Activated T-helper 17 cell treated with anti-CD3 and anti-CD28 coated beads, Interleukin-2, amount 50 U/mL, for 72 hours (primary cell): ENCODE measurements at regions not wholly inside any gene's neighbourhood (a gene's known extent, or its start where the extent isn't known, plus 50 kb on each side); places are given as distances from the start of the nearest gene placed in this dataset.

Experiments
- ATAC-seq: fragments of 150-1000 bp; cut with Tn5 transposase; replicated peaks from 2 replicates; pipeline ENCODE4 v1.10.0; 2021; ENCODE audit warnings: mild to moderate bottlenecking, moderate library complexity
- H3K27ac Mint-ChIP-seq: one replicate; pipeline ENCODE4 v1.8.0; 2022; ENCODE audit warnings: mixed read lengths
- H3K27me3 Mint-ChIP-seq: one replicate; pipeline ENCODE4 v1.8.0; 2022; ENCODE audit warnings: mixed read lengths
- H3K36me3 Mint-ChIP-seq: one replicate; pipeline ENCODE4 v1.8.0; 2022; ENCODE audit warnings: low read depth, mild to moderate bottlenecking, mixed read lengths
- H3K4me1 Mint-ChIP-seq: one replicate; pipeline ENCODE4 v1.8.0; 2022; ENCODE audit warnings: mixed read lengths
- H3K4me3 Mint-ChIP-seq: one replicate; pipeline ENCODE4 v1.8.0; 2022; ENCODE audit warnings: mild to moderate bottlenecking, mixed read lengths
- H3K9me3 Mint-ChIP-seq: one replicate; pipeline ENCODE4 v1.8.0; 2022; ENCODE audit warnings: mixed read lengths

GRCh38 chr9:81292056-81292805, 397.1 kb downstream of the TLE1 start:
- Mint-ChIP-seq H3K27me3 (no peaks in the 10 kb centered on the region), H3K4me1 (no peaks in the 10 kb centered on the region), H3K27ac (no peak overlapping the region), H3K36me3 (no peaks in the 10 kb centered on the region), H3K9me3 (peaks cover 17% of the 10 kb centered on the region), H3K4me3 (no peak overlapping the region)
- ATAC-seq, result no peak

- Mint-ChIP-seq H3K4me3 (no peak overlapping the region), H3K4me1 (no peaks in the 10 kb centered on the region), H3K9me3 (peaks cover 22% of the 10 kb centered on the region), H3K27ac (no peak overlapping the region), H3K36me3 (no peaks in the 10 kb centered on the region), H3K27me3 (no peaks in the 10 kb centered on the region)
- ATAC-seq, result no peak
These were observed 399.7 kb downstream of the TLE1 start for GRCh38 chr9:81289622-81290021.

- Mint-ChIP-seq H3K27me3 (no peaks in the 10 kb centered on the region), H3K4me1 (no peaks in the 10 kb centered on the region), H3K36me3 (no peaks in the 10 kb centered on the region), H3K27ac (no peak overlapping the region), H3K9me3 (peaks cover 24% of the 10 kb centered on the region), H3K4me3 (no peak overlapping the region)
- no peak for ATAC-seq
These were observed 421.3 kb downstream of the TLE1 start for GRCh38 chr9:81268048-81268447.

- no peak overlapping the region for H3K27ac Mint-ChIP-seq
- H3K9me3 Mint-ChIP-seq, result peaks cover 21% of the 10 kb centered on the region
- H3K27me3 Mint-ChIP-seq, result no peaks in the 10 kb centered on the region
- H3K4me3 Mint-ChIP-seq, result no peak overlapping the region
- ATAC-seq, result no peak
- H3K36me3 Mint-ChIP-seq, result no peaks in the 10 kb centered on the region
- H3K4me1 Mint-ChIP-seq, result no peaks in the 10 kb centered on the region
These were observed 422.7 kb downstream of the TLE1 start for GRCh38 chr9:81266674-81267073.

- no peak for ATAC-seq
- Mint-ChIP-seq H3K4me1 (no peaks in the 10 kb centered on the region), H3K4me3 (no peak overlapping the region), H3K9me3 (peaks cover 21% of the 10 kb centered on the region), H3K36me3 (no peaks in the 10 kb centered on the region), H3K27ac (no peak overlapping the region), H3K27me3 (no peaks in the 10 kb centered on the region)
These were observed 423.3 kb downstream of the TLE1 start for GRCh38 chr9:81266086-81266485.

- ATAC-seq, result no peak
- H3K4me1 Mint-ChIP-seq, result no peaks in the 10 kb centered on the region
- no peaks in the 10 kb centered on the region for H3K27me3 Mint-ChIP-seq
- H3K36me3 Mint-ChIP-seq, result no peaks in the 10 kb centered on the region
- peaks cover 18% of the 10 kb centered on the region for H3K9me3 Mint-ChIP-seq
- H3K27ac Mint-ChIP-seq, result no peak overlapping the region
- no peak overlapping the region for H3K4me3 Mint-ChIP-seq
These were observed 424.8 kb downstream of the TLE1 start for GRCh38 chr9:81264516-81264915.

GRCh38 chr9:81259896-81260295, 429.5 kb downstream of the TLE1 start:
- no peaks in the 10 kb centered on the region for H3K4me1 Mint-ChIP-seq
- H3K27ac Mint-ChIP-seq, result no peak overlapping the region
- H3K36me3 Mint-ChIP-seq, result no peaks in the 10 kb centered on the region
- H3K9me3 Mint-ChIP-seq, result peaks cover 16% of the 10 kb centered on the region
- no peak for ATAC-seq
- no peaks in the 10 kb centered on the region for H3K27me3 Mint-ChIP-seq
- no peak overlapping the region for H3K4me3 Mint-ChIP-seq

GRCh38 chr9:81256368-81256767, 433.0 kb downstream of the TLE1 start:
- no peaks in the 10 kb centered on the region for H3K27me3 Mint-ChIP-seq
- no peaks in the 10 kb centered on the region for H3K4me1 Mint-ChIP-seq
- no peak overlapping the region for H3K4me3 Mint-ChIP-seq
- H3K27ac Mint-ChIP-seq, result no peak overlapping the region
- ATAC-seq, result no peak
- H3K36me3 Mint-ChIP-seq, result no peaks in the 10 kb centered on the region
- H3K9me3 Mint-ChIP-seq, result peaks cover 12% of the 10 kb centered on the region

GRCh38 chr9:81250606-81251005, 438.7 kb downstream of the TLE1 start:
- Mint-ChIP-seq H3K36me3 (no peaks in the 10 kb centered on the region), H3K27ac (no peak overlapping the region), H3K9me3 (no peaks in the 10 kb centered on the region), H3K4me3 (no peak overlapping the region), H3K27me3 (no peaks in the 10 kb centered on the region), H3K4me1 (no peaks in the 10 kb centered on the region)
- ATAC-seq, result no peak

- Mint-ChIP-seq H3K27ac (no peak overlapping the region), H3K27me3 (no peaks in the 10 kb centered on the region), H3K4me3 (no peak overlapping the region), H3K4me1 (no peaks in the 10 kb centered on the region), H3K9me3 (no peaks in the 10 kb centered on the region), H3K36me3 (no peaks in the 10 kb centered on the region)
- ATAC-seq, result no peak
These were observed 439.3 kb downstream of the TLE1 start for GRCh38 chr9:81250041-81250440.

- ATAC-seq, result no peak
- no peaks in the 10 kb centered on the region for H3K36me3 Mint-ChIP-seq
- no peaks in the 10 kb centered on the region for H3K9me3 Mint-ChIP-seq
- H3K27me3 Mint-ChIP-seq, result no peaks in the 10 kb centered on the region
- H3K4me1 Mint-ChIP-seq, result no peaks in the 10 kb centered on the region
- no peak overlapping the region for H3K27ac Mint-ChIP-seq
- no peak overlapping the region for H3K4me3 Mint-ChIP-seq
These were observed 443.9 kb downstream of the TLE1 start for GRCh38 chr9:81245254-81245956.

- H3K4me1 Mint-ChIP-seq, result no peaks in the 10 kb centered on the region
- no peak overlapping the region for H3K27ac Mint-ChIP-seq
- ATAC-seq, result no peak
- no peaks in the 10 kb centered on the region for H3K27me3 Mint-ChIP-seq
- no peaks in the 10 kb centered on the region for H3K9me3 Mint-ChIP-seq
- H3K36me3 Mint-ChIP-seq, result no peaks in the 10 kb centered on the region
- H3K4me3 Mint-ChIP-seq, result no peak overlapping the region
These were observed 444.7 kb downstream of the TLE1 start for GRCh38 chr9:81244631-81245030.

- Mint-ChIP-seq H3K27ac (no peak overlapping the region), H3K4me3 (no peak overlapping the region), H3K36me3 (no peaks in the 10 kb centered on the region), H3K9me3 (no peaks in the 10 kb centered on the region), H3K27me3 (no peaks in the 10 kb centered on the region), H3K4me1 (no peaks in the 10 kb centered on the region)
- no peak for ATAC-seq
These were observed 446.5 kb downstream of the TLE1 start for GRCh38 chr9:81242866-81243265.

GRCh38 chr9:81239388-81239787, 450.0 kb downstream of the TLE1 start:
- Mint-ChIP-seq H3K36me3 (no peaks in the 10 kb centered on the region), H3K27me3 (no peaks in the 10 kb centered on the region), H3K4me3 (no peak overlapping the region), H3K4me1 (no peaks in the 10 kb centered on the region), H3K27ac (no peak overlapping the region), H3K9me3 (peaks cover 5% of the 10 kb centered on the region)
- ATAC-seq, result no peak

- no peaks in the 10 kb centered on the region for H3K36me3 Mint-ChIP-seq
- ATAC-seq, result no peak
- H3K27me3 Mint-ChIP-seq, result no peaks in the 10 kb centered on the region
- H3K4me3 Mint-ChIP-seq, result no peak overlapping the region
- H3K27ac Mint-ChIP-seq, result no peak overlapping the region
- H3K9me3 Mint-ChIP-seq, result peaks cover 12% of the 10 kb centered on the region
- H3K4me1 Mint-ChIP-seq, result no peaks in the 10 kb centered on the region
These were observed 451.6 kb downstream of the TLE1 start for GRCh38 chr9:81237565-81238231.
